ENCODE measurements at regions not wholly inside any gene's neighbourhood (a gene's known extent, or its start where the extent isn't known, plus 50 kb on each side); places are given as distances from the start of the nearest gene placed in this dataset.

- no peak overlapping the region for H3K4me3 ChIP-seq (ENCODE audit: low read depth, low read length)
- DNase-seq (ENCODE audit: low read depth) = no peak
Measured at GRCh38 chr3:623914-624545, 427.5 kb downstream of the CHL1 start.

GRCh38 chr3:632571-633170 is 436.1 kb downstream of the CHL1 start:
- DNase-seq (ENCODE audit: low read depth) = no peak
- no peak overlapping the region for H3K4me3 ChIP-seq (ENCODE audit: low read depth, low read length)

DNA sequence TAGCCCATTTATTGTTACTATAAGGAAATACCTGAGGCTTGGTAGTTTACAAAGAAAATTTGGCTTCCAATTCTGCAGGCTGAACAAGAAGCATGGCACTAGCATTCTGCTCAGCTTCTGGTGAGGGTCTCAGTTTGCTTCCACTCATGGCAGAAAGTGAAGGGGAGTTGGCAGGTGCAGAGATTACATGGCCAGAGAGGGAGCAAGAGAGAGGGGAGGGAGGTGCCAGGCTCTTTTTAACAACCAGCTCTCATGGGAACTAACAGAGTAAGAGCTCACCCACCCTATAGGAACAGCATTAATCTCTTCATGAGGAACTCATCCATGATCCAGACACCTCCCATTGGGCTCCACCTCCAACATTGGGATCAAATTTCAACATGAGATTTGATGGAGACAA is 437.9 kb downstream of the CHL1 start:
- DNase-seq (ENCODE audit: low read depth) = no peak
- H3K4me3 ChIP-seq (ENCODE audit: low read depth, low read length) = no peak overlapping the region

GRCh38 chr3:635393-635792 is 438.8 kb downstream of the CHL1 start:
- H3K4me3 ChIP-seq (ENCODE audit: low read depth, low read length) = no peak overlapping the region
- DNase-seq (ENCODE audit: low read depth) = no peak

- H3K4me3 ChIP-seq (ENCODE audit: low read depth, low read length) = no peak overlapping the region
- no peak for DNase-seq (ENCODE audit: low read depth)
Measured at GRCh38 chr3:643376-643775, 446.8 kb downstream of the CHL1 start.

DNA sequence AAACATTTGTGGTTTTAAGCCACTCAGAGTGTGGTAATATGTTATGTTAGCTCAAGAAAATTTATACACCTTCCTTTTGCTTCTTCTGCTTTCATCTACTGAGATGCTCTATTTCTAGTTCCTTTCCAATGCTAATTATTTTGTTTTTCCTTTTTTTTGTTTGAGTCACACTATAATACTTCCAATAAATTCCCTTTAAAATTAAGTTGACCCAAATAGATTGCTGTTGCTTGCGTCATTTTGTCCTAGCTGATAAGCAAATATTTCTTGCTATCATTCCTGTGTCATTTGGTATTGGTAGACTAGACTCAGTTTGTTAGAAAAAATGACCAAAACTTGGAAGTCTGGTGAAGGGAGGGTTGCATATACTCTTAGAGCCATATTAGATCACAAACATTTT is 437.0 kb upstream of the CNTN6 start:
- no peak for DNase-seq (ENCODE audit: low read depth)
- no peak overlapping the region for H3K4me3 ChIP-seq (ENCODE audit: low read depth, low read length)

GRCh38 chr3:661356-661755 is 431.5 kb upstream of the CNTN6 start:
- no peak for DNase-seq (ENCODE audit: low read depth)
- no peak overlapping the region for H3K4me3 ChIP-seq (ENCODE audit: low read depth, low read length)

- no peak for DNase-seq (ENCODE audit: low read depth)
- H3K4me3 ChIP-seq (ENCODE audit: low read depth, low read length) = no peak overlapping the region
Measured at GRCh38 chr3:674116-674515, 418.7 kb upstream of the CNTN6 start.

GRCh38 chr3:675846-676245 is 417.0 kb upstream of the CNTN6 start:
- H3K4me3 ChIP-seq (ENCODE audit: low read depth, low read length) = no peak overlapping the region
- no peak for DNase-seq (ENCODE audit: low read depth)

DNA sequence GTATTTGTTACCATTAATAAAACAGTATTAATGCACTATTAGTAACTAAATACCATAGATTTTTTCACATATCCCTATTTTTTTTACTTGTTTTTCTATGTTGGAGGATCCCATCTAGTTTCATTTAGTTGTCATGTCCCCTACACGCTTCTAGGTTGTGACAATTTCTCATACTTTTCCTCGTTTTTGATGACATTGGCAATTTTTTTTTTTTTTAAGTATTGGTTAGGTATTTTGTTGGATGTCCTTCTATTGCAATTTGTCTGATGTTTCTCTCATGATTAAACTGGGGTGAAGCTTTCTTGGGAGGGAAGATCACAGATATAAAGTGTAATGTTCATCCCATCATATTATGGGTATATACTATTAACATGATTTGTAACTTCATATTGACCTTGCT is 409.1 kb upstream of the CNTN6 start:
- no peak overlapping the region for H3K4me3 ChIP-seq (ENCODE audit: low read depth, low read length)
- no peak for DNase-seq (ENCODE audit: low read depth)

DNA sequence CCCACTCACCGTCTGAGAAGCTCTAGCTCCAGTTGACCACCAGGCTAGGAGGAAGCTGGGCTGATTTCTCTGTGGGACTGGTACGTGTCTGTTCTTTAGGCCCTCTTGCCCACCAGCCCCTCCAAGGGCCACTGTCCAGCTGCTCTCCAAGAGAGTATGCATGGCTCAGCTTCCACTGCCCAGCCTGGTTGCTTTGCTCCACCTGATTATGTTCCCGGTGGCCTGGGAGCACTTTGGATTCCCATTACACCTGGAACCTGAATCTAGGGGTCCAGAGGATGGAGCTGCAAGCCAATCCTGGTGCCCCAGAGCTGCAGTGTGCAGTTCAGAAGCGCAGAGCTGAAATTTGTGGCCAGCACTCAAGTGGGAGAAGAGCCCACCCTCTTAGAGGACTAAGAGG is 402.1 kb upstream of the CNTN6 start:
- no peak overlapping the region for H3K4me3 ChIP-seq (ENCODE audit: low read depth, low read length)
- DNase-seq (ENCODE audit: low read depth) = no peak

DNA sequence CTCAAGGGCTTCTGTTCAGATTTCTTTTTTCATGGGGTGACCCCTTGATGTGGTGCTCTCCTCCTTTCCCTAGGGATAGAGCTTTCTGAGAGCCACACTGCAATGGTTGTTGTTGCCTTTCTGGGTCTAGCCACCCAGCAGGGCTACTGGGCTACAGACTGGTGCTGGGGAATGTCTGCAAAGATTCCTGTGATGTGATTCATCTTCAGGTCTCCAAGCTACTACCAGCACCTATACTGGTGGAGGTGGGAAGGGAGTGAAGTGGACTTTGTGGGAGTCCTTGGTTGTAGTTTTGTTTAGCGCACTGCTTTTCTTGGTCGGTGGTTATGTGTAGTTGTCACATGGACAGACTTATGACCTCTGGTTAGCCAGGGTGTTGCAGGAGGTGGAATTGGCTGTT is 392.3 kb upstream of the CNTN6 start:
- no peak overlapping the region for H3K4me3 ChIP-seq (ENCODE audit: low read depth, low read length)

GRCh38 chr3:707041-707440 is 385.8 kb upstream of the CNTN6 start:
- DNase-seq (ENCODE audit: low read depth) = no peak
- no peak overlapping the region for H3K4me3 ChIP-seq (ENCODE audit: low read depth, low read length)

More for the DNA sequence above, 392.3 kb upstream of the CNTN6 start:
- no peak for DNase-seq (ENCODE audit: low read depth)

GRCh38 chr3:713006-713621 is 379.7 kb upstream of the CNTN6 start:
- DNase-seq (ENCODE audit: low read depth) = no peak
- H3K4me3 ChIP-seq (ENCODE audit: low read depth, low read length) = no peak overlapping the region

GRCh38 chr3:713947-714620 is 378.7 kb upstream of the CNTN6 start:
- no peak for DNase-seq (ENCODE audit: low read depth)

DNA sequence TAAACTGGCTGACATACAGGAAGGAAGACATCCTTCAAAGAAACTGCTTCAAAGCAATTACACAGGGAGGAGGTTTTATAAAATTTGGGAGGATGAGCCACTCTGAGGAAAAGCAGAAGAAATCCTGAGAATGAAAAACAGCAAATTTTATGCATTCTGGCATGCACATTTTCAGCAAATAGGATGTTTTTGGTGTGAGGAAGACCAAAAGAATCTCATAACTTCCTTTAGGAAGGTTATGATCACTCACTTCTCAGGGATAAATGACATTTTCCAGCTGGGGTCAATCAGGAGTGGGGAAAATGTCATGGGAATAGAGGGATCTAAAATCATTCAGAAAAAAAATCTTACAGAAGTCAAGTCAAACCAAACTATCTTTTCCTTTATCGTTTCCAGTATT is 371.7 kb upstream of the CNTN6 start:
- no peak overlapping the region for H3K4me3 ChIP-seq (ENCODE audit: low read depth, low read length)
- DNase-seq (ENCODE audit: low read depth) = no peak

More at GRCh38 chr3:713947-714620, 378.7 kb upstream of the CNTN6 start:
- no peak overlapping the region for H3K4me3 ChIP-seq (ENCODE audit: low read depth, low read length)

DNA sequence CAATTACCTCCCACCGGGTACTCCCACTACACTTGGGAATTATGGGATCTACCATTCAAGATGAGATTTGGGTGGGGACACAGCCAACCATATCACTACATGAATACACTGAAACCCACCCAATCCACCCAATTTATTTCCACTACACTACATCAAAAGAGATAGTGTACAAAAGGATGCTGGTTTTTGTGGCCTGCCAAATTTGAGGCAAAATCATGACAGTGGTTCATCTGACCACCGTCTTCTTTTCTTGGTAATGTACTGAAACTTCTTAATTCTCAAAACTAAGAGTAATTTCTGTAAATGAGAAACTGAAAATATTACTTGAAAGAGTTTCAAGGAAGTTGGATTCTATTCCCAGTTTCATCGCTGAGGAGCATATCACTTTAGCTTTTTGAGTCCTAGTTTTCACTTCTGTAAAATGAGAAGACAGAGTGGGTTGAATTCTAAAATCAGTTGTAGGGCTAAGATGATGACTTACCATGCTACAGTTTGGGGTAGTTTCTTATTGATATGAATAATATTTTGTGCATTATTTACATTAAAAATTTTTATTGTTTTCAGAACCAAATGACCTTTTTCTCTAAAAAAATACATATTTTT is 360.4 kb upstream of the CNTN6 start:
- H3K4me3 ChIP-seq (ENCODE audit: low read depth, low read length) = no peak overlapping the region
- DNase-seq (ENCODE audit: low read depth) = no peak

- H3K4me3 ChIP-seq (ENCODE audit: low read depth, low read length) = no peak overlapping the region
- no peak for DNase-seq (ENCODE audit: low read depth)
Measured at GRCh38 chr3:733313-733712, 359.5 kb upstream of the CNTN6 start.

- DNase-seq (ENCODE audit: low read depth) = no peak
- H3K4me3 ChIP-seq (ENCODE audit: low read depth, low read length) = no peak overlapping the region
Measured at GRCh38 chr3:757711-758110, 335.1 kb upstream of the CNTN6 start.

GRCh38 chr3:759106-759505 is 333.7 kb upstream of the CNTN6 start:
- no peak for DNase-seq (ENCODE audit: low read depth)
- no peak overlapping the region for H3K4me3 ChIP-seq (ENCODE audit: low read depth, low read length)
